Testis (tissue), 2 donors: ENCODE measurements at regions not wholly inside any gene's neighbourhood (a gene's known extent, or its start where the extent isn't known, plus 50 kb on each side); places are given as distances from the start of the nearest gene placed in this dataset.

Experiments used
- POLR2A ChIP-seq: fragments of 450-650 bp; IDR thresholded peaks from one replicate; pipeline ENCODE4 v1.6.1; 2017; ENCODE audit warnings: antibody characterized with exemption, mild to moderate bottlenecking, moderate library complexity
- TF ChIP-seq, protein P1 (sequence below), 3 experiments: fragments of 450-650 bp in 2 of 3; fragments of 200-600 bp in 1 of 3; sonication (generic) in 1 of 3; IDR thresholded peaks; one replicate each; pipeline ENCODE4 v1.5.1; 2016 to 2019; ENCODE audit warnings: antibody characterized with exemption in 3 of 3, mild to moderate bottlenecking in 2 of 3, moderate library complexity in 1 of 3

DNA sequence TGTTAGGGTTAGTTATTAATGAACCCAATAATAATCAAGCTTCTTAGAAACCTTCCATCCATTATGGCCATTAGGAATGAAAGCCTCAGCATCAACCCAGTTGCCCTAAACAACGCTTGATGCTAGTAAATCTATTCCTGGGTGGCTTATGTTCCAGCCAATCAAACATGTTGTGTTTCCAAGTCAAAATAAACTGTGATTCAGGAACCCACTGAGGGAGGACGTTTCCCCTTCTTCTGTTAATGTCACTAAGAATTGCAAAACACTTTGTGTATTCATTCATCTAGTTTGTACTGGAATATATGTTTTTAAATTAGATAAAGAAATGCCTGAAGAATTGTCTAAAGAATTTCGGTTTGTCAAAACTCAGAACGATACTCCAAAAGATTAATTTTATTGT lies 142.5 kb upstream of the MSX2 start:
- TF ChIP-seq, protein P1, sequence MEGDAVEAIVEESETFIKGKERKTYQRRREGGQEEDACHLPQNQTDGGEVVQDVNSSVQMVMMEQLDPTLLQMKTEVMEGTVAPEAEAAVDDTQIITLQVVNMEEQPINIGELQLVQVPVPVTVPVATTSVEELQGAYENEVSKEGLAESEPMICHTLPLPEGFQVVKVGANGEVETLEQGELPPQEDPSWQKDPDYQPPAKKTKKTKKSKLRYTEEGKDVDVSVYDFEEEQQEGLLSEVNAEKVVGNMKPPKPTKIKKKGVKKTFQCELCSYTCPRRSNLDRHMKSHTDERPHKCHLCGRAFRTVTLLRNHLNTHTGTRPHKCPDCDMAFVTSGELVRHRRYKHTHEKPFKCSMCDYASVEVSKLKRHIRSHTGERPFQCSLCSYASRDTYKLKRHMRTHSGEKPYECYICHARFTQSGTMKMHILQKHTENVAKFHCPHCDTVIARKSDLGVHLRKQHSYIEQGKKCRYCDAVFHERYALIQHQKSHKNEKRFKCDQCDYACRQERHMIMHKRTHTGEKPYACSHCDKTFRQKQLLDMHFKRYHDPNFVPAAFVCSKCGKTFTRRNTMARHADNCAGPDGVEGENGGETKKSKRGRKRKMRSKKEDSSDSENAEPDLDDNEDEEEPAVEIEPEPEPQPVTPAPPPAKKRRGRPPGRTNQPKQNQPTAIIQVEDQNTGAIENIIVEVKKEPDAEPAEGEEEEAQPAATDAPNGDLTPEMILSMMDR (IDR thresholded peaks at IDR 0.05) = no peak
- no peak for TF ChIP-seq POLR2A
